OCI-LY7 (cell line): ENCODE measurements at regions not wholly inside any gene's neighbourhood (a gene's known extent, or its start where the extent isn't known, plus 50 kb on each side); places are given as distances from the start of the nearest gene placed in this dataset.

Source experiments
- EZH2phosphoT487 ChIP-seq: fragments of 200-600 bp; sonication (generic); IDR thresholded peaks from 2 replicates; pipeline ENCODE4 v1.6.1; 2018; ENCODE audit warnings: low read depth, borderline replicate concordance, mild to moderate bottlenecking, mixed run types, antibody characterized with exemption, low read length, moderate library complexity, mixed read lengths
- TF ChIP-seq, protein P1 (sequence below): fragments of 200-600 bp; sonication (generic); conservative IDR thresholded peaks from 2 replicates; pipeline ENCODE4 v1.5.1; 2014; ENCODE audit warnings: mild to moderate bottlenecking, antibody characterized with exemption, low read length, moderate library complexity, mixed read lengths

DNA sequence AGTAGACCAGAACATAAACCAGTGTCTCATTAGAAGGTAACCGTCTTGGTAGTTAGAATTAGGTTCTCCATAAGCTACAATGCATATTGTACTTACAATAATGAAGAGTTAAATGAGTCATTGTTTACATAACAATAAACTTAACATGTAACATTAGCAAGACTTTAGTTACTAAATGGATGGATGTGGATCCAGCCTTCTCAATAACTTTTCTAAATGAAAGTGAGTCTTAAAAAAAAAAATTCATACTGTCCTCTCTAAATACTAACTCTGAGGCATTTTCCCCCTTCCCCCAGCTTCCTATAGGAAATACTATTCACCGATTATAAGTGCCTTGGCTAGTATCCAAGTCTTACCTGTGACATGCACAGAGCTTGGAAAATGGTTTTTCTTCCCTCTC is 155.3 kb downstream of the CYB561 start:
- TF ChIP-seq, protein P1, sequence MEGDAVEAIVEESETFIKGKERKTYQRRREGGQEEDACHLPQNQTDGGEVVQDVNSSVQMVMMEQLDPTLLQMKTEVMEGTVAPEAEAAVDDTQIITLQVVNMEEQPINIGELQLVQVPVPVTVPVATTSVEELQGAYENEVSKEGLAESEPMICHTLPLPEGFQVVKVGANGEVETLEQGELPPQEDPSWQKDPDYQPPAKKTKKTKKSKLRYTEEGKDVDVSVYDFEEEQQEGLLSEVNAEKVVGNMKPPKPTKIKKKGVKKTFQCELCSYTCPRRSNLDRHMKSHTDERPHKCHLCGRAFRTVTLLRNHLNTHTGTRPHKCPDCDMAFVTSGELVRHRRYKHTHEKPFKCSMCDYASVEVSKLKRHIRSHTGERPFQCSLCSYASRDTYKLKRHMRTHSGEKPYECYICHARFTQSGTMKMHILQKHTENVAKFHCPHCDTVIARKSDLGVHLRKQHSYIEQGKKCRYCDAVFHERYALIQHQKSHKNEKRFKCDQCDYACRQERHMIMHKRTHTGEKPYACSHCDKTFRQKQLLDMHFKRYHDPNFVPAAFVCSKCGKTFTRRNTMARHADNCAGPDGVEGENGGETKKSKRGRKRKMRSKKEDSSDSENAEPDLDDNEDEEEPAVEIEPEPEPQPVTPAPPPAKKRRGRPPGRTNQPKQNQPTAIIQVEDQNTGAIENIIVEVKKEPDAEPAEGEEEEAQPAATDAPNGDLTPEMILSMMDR: no peak
- TF ChIP-seq EZH2phosphoT487: no peak
